Cardiac septum (tissue), 1 donor: ENCODE measurements at regions not wholly inside any gene's neighbourhood (a gene's known extent, or its start where the extent isn't known, plus 50 kb on each side); places are given as distances from the start of the nearest gene placed in this dataset.
"Not testable (repeated sequence)": the region's sequence is repeated elsewhere in the genome, so short reads cannot be mapped to it uniquely, and the experiment has no call there.

Experiments
- DNase-seq: peaks from one replicate; pipeline ENCODE4 v3.0.0-alpha.2; 2020; ENCODE audit warnings: low spot score
- intact Hi-C: fragments of 100-400 bp; cut with DNase I; formaldehyde crosslinking; loops from one replicate; pipeline ENCODE4 v1.14.0; 2022
- donor health status: DM: no; HTN: no; CAD: no.

DNA sequence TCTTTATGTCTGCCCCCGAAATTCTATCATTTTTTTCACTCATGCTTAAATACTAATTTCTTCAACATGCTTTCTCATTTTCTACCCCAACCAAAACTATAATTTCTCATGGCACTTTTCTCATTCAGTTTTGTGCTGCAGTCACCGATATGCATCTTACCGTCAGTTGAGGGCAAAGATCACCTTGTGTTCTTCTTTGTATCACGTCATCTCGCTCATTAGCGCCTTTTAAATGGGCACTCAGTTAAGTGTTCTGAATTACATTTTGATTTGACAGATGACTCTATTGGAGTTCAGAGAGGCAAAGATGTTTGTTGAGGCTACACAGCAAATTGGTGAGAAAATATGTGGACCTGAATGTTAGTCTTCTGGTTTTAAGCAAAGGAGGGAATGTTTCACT, 211.7 kb upstream of the GLRA1 start:
- intact Hi-C loops = no loop called here
- DNase-seq = no peak

DNA sequence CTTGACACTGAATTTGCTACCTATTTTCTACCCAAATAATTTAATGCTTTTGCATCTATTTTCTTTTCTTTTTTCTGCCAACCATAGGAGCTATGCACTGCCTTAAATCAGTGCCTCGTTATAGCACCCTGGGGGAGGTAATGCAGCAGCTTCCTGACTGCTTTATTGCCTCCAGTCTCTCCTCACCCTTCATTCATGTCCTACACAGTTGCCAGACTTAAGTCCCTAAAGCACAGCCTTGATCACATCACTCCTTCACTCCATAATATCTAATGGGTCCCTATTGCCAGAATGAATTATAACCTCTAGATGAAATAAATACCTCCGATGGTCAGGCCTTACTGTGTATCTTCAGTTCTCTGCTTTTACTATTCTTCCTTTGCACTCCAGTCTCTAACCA, 211.2 kb upstream of the GLRA1 start:
- DNase-seq = no peak
- intact Hi-C loops = no loop called here

DNA sequence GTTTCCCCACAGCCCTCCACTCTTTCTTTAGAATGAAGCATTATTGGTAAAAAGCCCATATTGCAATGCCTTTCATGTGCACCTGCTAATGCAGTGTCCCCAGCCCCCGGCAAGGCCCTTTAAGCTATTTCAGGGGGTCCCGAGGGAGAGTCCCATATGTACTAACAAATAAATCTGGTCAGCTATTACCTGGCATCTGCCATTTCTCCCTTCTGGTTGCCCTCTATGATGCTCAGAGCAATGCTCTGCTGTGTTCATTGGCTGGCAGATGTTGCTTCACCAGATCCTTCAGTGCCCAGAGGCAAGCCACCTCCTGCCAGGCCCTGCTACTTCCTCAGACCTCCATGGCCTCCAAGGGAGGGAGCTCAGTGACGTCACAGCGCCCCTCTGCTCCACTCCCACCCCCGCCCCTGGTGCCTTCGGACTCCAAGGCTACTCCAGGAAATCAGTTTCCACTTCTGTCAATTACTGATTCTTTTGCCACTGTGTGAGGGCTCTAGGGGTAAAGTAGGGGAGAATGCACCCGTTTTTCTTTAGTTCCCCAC, 201.1 kb upstream of the GLRA1 start:
- intact Hi-C loops = no loop called here
- no peak for DNase-seq

DNA sequence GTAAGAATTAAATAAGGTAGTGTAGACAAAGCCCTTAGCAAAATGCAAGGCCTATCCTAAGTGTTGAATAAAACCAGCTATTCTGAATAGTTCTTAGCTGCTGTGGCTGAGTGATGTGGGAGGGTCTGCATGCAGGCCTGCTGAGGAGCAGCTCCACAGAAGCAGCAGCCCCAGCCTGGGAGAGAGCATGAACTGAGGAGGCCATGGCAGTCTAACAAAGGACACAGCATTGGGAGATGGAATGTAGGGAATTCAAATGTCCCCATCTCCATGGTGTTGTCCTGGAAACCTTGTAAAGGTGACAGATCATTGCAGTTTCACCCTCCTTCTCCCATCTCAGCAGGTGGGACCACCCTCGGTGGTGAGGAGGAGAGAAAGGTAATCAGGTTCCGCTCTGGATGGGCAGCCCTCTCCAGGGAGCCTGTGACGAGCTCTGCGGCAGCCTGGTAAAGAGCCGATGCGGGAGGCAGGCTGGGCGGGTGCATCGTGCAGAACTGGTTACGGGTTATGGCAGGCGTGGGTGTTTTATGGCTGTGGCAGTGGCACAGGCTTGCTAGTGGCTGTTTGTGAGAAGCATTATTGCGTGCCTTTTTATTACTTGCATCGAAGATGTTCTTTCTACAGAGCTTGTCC, 199.9 kb upstream of the GLRA1 start:
- no peak for DNase-seq
- intact Hi-C loops = no loop called here

DNA sequence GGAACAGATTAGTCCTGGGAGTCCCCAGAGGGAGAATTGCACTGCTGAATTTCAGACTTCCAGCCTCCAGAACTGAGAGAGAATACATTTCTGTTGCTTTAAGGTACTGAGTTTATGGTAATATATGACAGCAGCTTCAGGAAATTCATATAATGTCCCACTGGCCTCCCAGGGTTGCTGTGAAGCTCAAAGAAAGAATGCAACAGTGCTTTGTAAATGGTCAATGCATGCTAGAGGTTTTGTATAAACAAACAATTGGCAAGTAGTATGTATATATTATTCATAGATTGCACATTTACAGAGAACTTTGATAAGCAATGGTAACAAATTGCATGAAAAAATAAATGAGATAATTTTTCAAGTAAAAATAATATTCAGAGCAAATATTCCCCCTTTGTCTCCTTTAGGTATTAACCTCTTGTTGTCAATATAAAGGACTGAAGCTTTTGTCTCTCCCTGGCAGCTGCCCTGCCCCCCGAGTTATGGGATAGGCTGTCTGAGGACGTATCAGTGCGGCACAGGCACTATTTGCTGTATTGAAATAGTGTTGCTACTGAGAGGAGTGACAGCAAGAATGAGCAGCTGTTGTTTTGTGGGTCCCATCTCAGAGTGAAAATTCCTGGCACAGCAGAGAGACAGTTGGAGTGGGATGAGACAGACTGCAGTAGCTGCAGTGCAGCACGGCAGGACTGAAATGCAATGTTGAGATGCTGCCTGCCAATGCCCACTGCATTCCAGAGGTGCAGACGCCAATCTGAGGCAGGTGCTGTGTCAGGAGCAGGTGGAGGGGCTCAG, 194.2 kb upstream of the GLRA1 start:
- intact Hi-C loops = no loop called here
- no peak for DNase-seq

DNA sequence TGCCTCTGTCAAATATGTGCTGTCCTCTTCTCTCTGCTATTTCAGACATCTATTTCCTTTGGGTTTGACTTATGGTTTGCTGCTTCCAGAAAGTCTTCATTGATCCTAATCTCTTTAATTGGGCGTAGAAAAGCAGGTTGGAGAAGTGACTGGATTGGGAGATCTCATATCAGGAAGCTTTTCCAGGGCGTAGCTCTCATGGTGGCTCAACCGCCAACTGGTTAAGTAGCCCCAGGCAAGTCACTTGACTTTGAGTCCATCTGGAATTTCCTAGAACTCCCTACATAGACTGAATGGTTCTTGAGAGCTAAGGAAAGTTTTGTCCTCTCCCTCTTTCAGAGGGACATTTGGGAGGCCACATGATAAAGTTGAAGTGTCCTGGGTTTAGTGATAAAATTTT, 192.3 kb upstream of the GLRA1 start:
- intact Hi-C loops = no loop called here
- DNase-seq = no peak

DNA sequence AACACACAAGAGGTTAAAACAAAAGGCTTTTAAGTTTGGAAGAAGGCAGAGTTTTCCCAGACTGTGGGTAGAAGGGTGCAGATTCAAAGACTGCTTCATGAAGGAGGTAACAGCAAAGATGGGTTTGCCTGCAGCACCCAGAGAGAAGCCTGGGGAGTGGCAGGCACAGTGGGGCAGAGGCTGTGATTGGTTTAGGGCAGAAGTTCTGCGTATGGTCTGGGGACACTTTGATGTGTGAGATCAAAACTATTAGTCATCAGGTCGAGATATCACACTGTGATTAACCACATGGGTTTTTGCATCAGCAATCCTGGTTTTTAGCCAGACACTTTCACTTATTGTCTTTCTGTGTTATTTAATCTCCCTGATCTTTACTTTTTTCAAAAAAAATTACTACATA, 188.8 kb upstream of the GLRA1 start:
- intact Hi-C loops = no loop called here
- DNase-seq = no peak

DNA sequence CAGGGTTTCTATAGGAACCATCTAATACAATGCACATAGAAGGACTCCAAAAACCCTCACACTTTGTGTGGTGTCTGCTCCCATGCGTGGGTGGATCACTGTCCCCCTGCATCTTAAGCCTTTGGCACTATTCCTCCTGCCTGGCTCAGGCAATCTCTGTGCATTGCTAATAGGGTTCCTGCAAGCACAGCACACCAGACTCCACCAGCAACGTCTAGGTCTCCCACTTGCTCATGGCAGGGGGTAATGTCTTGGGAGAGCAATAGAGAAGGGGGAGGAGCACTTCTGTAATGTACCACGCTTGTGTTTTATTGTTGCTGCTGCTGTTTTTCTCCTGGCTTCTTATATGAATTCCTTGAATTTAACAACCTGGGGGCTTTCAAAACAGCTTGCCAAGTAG, 182.6 kb upstream of the GLRA1 start:
- intact Hi-C loops = no loop called here
- no peak for DNase-seq

DNA sequence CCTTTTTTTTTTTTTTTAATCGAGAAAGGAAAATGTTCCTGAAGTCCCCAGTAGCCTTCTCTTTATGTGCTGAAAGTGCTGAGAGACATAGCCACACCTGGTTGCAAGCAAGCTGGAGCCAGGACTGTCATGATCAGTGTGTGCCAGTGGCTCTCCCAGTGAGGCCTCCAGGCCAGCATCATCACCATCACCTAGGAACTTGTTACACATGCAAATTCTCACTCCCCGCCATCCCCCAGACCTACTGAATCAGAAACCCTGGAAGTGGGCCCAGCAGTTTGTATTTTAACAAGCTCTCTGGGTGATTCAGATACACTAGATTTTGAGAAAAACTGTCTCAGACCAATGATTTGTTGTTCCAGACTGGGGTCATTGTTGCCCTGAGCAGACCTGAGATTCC, 181.9 kb upstream of the GLRA1 start:
- no peak for DNase-seq
- intact Hi-C loops = no loop called here

DNA sequence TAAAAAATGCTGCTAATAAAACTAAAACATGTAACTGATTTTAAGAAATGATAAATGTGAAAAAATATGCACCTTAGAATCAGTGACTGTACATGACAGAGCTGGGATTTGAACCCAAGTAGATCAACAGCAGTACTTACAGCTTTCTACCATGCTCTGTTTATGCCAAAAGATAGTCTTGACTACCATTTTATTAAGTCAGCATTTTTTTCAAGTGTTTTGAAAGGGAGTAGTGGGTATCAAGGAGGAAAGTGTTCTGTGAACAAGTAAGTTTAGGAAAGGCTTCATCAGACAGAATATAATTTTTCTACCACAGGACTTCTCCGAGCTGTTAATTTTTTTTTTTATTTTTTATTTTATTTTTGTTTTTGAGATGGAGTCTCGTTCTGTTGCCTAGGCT, 180.4 kb upstream of the GLRA1 start:
- no peak for DNase-seq
- intact Hi-C loops = no loop called here

DNA sequence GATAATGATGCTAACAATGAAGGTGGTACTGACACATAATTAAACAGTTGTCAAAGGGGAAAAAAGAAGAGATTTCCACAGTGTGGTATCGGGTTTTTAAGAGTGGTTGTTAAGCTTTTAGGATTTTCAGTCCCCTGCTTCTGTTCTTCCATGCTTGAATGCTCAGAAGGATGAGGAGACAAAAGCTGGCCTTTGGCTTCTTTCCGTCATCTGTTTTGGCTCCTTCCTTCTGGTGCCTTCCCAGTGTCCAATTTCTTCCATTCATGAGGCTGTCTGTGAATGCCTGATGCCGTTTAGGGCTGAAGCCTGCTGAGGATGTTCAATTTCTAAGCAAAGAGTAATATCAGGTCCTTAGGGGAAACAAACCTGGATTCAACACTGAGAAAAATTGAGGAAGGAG, 179.6 kb upstream of the GLRA1 start:
- DNase-seq = no peak
- intact Hi-C loops = no loop called here

DNA sequence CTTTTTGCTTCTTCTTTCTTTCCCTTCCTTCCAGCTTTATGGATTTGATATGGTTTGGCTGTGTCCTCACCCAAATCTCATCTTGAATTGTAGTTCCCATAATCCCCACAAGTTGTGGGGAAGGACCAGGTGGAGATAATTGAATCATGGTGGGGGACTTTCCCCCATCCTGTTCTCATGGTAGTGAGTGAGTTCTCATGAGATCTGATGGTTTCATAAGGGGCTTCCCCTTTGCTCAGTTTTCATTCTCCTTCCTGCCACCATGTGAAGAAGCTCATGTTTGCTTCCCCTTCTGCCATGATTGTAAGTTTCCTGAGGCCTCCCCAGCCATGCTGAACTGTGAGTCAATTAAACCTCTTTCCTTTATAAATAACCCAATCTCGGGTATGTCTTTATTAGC, 178.3 kb upstream of the GLRA1 start:
- intact Hi-C loops, DNase-seq: not testable (repeated sequence)

DNA sequence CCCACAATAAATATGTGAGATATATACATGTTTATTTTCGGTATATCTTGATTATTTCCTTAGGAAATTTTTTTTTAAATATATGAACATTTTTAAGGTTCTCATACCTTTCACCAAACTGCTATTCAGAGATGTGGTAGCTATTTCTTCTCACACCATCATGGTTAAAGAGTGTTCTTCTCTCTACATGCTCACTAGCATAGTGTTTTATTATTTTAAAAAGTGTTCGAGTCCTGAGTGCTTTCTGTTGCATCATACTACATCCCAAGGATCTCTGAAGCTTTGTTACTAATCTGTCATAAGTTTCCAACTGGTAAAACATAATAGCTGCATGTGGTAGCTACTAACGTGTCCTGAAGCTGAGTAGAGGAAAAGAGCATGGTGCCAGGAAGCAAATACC, 177.4 kb upstream of the GLRA1 start:
- no peak for DNase-seq
- intact Hi-C loops = no loop called here

DNA sequence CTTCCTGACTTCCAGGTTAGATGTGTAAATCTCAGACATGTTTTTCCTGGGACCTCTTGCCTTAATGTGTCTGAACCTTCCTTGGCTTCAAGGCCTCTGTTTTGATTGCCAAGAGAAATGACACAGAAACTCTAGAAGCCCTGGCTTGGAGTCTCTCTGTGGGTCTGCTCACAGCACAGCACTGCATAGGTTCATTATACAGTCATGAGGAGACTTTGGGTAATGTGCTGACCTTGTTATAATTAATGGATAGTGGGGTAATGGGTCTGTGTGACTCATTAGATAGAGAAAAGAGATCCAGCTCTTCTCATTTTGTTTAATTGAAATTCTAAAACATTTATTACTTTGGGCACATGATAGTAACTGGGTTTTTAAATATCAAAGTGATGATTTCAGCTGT, 175.8 kb upstream of the GLRA1 start:
- DNase-seq = no peak
- intact Hi-C loops = no loop called here

DNA sequence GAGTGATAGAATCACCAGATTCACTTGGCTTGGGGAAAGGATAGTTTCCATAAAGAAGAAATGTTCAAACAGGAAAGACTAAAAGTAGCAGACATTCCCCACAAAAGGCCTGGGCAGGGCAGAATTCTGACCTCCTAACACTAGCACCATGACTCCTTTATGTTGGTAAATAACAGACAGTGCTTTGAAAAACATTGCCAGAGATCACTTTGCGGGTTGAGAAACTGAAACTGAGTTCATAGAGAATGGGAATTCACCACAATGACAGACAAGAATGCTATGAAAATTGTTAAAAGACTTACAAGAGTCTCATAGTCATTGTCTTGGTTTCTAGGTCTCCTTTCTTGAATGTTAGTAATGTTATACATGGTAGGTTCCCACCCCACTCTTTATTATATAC, 172.5 kb upstream of the GLRA1 start:
- DNase-seq = no peak
- intact Hi-C loops = no loop called here

DNA sequence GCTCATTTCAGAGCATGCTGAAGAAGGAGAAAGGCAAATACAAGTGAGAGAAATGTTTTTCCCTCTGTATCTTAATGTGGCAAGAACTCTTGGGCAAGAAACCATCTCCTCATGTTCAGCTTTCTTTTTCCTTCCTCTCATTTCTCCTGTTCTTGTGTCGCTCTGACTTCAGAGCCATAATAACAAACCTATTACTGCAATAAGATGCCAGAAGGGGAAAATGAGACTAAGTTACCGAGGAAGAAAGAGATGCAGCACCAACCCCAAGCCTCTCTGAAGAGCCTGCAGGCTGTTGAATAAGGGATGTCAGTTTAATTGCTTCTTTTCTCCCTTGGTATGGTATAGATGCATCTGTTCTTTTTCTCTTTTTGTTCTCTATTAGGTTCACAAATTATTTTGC, 170.1 kb upstream of the GLRA1 start:
- DNase-seq = no peak
- intact Hi-C loops = no loop called here

DNA sequence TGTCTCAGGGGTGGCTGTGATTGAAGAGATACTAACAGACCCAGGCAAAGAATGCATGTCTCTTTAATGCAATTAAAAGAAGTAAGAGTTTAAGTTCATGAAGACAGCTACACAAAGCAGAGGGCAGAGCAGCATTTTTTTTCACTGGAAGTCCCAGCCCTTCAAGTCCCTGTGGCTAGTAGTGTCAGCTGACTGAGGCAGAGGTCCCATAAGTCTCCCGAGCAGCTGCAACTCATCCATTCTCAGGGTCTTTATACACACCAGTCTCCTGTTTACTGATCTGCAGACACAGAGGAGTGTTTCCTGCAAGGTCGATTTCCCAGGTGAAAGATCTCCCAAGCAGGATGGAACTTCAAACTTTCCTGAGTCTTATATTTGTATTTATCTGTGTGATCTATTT, 169.4 kb upstream of the GLRA1 start:
- DNase-seq = no peak
- intact Hi-C loops = no loop called here

DNA sequence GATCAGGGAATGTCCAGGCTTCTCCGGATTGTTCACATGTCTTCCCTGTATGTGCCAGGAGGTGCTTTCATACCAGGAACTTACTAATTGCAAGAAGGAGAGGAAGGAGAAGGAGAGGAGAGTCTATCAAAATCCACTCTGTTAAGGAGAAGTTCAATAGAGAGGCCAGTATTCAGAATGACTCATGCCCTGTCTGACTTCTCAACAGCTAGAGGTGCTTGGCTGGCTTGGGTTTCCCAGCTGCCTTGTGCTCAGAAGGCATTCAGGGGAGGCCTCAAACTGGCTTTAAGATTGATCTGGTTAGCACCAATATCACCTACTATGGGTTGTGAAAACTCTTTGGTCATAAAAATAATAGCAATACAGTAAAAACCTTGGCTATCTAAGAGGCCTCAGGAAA, 167.9 kb upstream of the GLRA1 start:
- DNase-seq = no peak
- intact Hi-C loops = no loop called here

DNA sequence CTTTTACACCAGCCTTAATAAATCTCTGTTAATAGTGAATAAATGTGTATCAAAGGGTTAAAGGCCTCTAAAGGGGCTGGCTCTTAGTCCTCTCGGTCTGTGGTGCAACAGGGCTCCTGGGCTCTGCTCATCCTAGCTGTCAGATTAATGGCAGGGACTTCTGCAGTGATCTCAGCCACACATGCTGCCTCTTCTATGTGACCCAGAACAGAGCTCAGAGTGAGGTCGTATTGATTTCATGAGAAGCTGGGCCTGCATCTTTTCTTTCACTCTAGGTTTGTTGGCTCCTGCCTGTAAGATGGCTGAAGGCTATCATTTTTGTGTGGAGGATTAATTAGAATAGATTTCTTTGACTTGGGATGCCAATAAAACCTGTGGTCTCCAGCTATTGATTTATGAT, 165.0 kb upstream of the GLRA1 start:
- DNase-seq = no peak
- intact Hi-C loops = no loop called here

DNA sequence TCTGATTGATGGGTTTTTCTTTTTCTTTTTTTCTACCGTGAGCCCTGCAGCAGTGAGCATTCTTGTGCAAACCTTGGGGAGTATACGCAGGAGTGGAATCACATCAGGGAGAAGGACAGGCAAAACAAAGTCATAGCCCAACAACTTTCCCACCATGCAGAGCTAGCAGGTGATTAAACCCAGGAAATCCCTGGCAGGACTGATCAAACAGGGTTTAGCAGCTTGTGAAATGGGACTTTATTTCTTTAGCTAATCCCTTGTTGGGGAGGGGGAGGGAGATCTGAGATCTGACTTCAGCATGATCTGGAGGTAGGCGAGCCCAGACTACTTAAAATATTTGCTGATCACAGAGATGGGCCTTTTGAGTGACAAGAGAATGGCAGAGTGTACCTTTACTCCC, 162.0 kb upstream of the GLRA1 start:
- intact Hi-C loops = no loop called here
- DNase-seq = no peak

DNA sequence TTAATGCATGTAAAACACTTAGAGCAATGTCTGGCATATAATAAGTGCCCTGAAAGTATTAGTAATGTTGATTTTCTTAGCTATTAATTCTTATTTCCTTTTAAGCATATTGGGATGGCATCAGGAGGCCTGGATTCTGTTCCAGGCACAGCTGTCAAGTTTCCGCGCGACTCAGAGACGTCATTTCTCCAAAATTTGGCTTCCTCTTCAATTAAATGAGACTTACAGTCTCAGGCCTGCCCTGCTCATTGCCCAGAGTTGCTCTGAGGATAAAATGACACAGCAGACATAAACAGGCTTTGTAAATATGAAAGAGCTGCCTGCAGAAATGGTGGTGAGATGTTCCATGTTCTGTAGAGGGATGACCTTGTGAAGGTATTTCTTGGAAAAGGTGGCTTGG, 159.8 kb upstream of the GLRA1 start:
- DNase-seq = no peak
- intact Hi-C loops = no loop called here

DNA sequence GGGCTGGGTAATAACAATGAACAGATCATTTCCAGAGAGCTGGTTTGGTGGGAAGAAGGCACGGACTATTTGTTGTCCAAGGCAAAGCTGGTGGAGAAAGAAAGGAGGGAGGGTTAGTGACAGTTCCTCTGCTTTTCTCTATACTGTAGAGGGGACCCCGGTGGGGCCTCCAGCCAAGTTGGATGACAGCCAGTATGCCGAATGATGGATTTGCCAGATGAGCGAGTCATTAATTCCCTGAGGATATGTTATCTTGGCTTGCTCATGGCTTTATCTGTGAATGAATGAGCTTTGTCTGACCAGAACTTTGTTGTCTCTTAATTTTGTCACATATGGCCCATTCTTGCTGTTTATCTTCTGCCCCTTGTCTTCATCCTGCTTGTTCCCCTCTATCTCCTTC, 158.6 kb upstream of the GLRA1 start:
- no peak for DNase-seq
- intact Hi-C loops = no loop called here
